ENCODE measurements at regions not wholly inside any gene's neighbourhood (a gene's known extent, or its start where the extent isn't known, plus 50 kb on each side); places are given as distances from the start of the nearest gene placed in this dataset.
"Not testable (repeated sequence)": the region's sequence is repeated elsewhere in the genome, so short reads cannot be mapped to it uniquely, and the experiment has no call there.

DNA sequence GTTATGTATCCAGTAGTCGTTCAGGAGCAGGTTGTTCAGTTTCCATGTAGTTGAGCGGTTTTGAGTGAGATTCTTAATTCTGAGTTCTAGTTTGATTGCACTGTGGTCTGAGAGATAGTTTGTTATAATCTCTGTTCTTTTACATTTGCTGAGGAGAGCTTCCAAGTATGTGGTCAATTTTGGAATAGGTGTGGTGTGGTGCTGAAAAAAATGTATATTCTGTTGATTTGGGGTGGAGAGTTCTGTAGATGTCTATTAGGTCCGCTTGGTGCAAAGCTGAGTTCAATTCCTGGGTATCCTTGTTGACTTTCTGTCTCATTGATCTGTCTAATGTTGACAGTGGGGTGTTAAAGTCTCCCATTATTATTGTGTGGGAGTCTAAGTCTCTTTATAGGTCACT, 68.6 kb upstream of the IZUMO1R start:
- H3K4me1 ChIP-seq; H3K4me3 ChIP-seq; ATAC-seq; H3K27me3 ChIP-seq (ENCODE audit: low read depth); H3K27ac ChIP-seq; DNase-seq; intact Hi-C loops (cut with DNase I); H3K36me3 ChIP-seq: not testable (repeated sequence)
- H3K9me3 ChIP-seq = peaks cover 21% of the 10 kb centered on the region

DNA sequence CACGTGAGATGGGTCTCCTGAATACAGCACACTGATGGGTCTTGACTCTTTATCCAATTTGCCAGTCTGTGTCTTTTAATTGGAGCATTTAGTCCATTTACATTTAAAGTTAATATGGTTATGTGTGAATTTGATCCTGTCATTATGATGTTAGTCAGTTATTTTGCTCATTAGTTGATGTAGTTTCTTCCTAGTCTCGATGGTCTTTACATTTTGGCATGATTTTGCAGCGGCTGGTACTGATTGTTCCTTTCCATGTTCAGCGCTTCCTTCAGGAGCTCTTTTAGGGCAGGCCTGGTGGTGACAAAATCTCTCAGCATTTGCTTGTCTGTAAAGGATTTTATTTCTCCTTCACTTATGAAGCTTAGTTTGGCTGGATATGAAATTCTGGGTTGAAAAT, 68.0 kb upstream of the IZUMO1R start:
- H3K27me3 ChIP-seq (ENCODE audit: low read depth); H3K36me3 ChIP-seq; H3K4me3 ChIP-seq; ATAC-seq; DNase-seq; H3K4me1 ChIP-seq; intact Hi-C loops (cut with DNase I); H3K27ac ChIP-seq: not testable (repeated sequence)
- peaks cover 21% of the 10 kb centered on the region for H3K9me3 ChIP-seq

DNA sequence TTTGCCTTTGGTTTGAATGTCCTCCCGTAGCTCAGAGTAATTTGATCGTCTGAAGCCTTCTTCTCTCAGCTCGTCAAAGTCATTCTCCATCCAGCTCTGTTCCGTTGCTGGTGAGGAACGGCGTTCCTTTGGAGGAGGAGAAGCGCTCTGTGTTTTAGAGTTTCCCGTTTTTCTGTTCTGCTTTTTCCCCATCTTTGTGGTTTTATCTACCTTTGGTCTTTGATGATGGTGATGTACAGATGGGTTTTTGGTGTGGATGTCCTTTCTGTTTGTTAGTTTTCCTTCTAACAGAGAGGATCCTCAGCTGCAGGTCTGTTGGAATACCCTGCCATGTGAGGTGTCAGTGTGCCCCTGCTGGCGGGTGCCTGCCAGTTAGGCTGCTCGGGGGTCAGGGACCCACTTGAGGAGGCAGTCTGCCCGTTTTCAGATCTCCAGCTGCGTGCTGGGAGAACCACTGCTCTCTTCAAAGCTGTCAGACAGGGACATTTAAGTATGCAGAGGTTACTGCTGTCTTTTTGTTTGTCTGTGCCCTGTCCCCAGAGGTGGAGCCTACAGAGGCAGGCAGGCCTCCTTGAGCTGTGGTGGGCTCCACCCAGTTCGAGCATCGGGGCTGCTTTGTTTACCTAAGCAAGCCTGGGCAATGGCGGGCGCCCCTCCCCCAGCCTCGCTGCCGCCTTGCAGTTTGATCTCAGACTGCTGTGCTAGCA, 66.8 kb upstream of the IZUMO1R start:
- intact Hi-C loops (cut with DNase I); H3K27me3 ChIP-seq (ENCODE audit: low read depth); ATAC-seq; H3K4me3 ChIP-seq; H3K4me1 ChIP-seq; H3K27ac ChIP-seq; H3K36me3 ChIP-seq: not testable (repeated sequence)
- peak; percentile 48 for DNase-seq
- H3K9me3 ChIP-seq = peaks cover 21% of the 10 kb centered on the region

DNA sequence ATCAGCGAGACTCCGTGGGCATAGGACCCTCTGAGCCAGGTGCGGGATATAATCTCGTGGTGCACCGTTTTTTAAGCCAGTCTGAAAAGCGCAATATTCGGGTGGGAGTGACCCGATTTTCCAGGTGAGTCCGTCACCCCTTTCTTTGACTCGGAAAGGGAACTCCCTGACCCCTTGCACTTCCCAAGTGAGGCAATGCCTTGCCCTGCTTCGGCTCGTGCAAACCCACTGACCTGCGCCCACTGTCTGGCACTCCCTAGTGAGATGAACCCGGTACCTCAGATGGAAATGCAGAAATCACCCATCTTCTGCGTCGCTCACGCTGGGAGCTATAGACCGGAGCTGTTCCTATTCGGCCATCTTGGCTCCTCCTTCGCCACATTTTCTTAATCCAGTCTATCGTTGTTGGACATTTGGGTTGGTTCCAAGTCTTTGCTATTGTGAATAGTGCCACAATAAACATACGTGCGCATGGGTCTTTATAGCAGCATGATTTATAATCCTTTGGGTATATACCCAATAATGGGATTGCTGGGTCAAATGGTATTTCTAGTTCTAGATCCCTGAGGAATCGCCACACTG, 66.1 kb upstream of the IZUMO1R start:
- DNase-seq (peak; percentile 56), ATAC-seq (peak; percentile 54 to 62)
- H3K4me3 ChIP-seq; H3K27ac ChIP-seq; intact Hi-C loops (cut with DNase I); H3K27me3 ChIP-seq (ENCODE audit: low read depth); H3K4me1 ChIP-seq; H3K36me3 ChIP-seq: not testable (repeated sequence)
- H3K9me3 ChIP-seq = peaks cover 21% of the 10 kb centered on the region

DNA sequence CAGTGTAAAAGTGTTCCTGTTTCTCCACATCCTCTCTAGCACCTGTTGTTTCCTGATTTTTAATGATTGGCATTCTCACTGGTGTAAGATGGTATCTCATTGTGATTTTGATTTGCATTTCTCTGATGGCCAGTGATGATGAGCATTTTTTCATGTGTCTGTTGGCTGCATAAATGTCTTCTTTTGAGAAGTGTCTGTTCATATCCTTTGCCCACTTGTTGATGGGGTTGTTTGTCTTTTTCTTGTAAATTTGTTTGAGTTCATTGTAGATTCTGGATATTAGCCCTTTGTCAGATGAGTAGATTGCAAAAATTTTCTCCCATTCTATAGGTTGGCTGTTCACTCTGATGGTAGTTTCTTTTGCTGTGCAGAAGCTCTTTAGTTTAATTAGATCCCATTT, 65.6 kb upstream of the IZUMO1R start:
- H3K4me3 ChIP-seq; ATAC-seq; H3K4me1 ChIP-seq; H3K36me3 ChIP-seq; DNase-seq; H3K27me3 ChIP-seq (ENCODE audit: low read depth); intact Hi-C loops (cut with DNase I); H3K27ac ChIP-seq: not testable (repeated sequence)
- peaks cover 21% of the 10 kb centered on the region for H3K9me3 ChIP-seq

DNA sequence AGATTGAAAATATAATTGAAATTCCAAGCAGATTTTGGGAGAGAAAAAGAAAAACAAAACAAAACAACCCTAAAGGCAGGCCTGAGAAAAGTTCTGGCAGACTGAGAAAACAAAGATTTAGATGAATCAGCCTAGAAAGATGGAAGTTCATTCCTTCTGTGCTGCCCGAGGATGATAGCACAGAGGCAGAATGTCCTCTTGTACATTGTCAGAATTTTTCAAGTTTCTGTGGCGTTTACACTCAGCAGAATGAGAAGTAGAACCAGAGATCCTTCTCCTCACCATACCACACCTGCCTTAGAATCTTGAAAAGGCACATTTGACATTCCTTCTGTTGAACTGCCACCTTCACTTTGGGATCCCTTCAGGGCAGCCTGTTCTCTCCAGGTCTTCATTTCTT, 62.5 kb upstream of the IZUMO1R start:
- no peak for DNase-seq
- H3K9me3 ChIP-seq = peaks cover 18% of the 10 kb centered on the region
- H3K36me3 ChIP-seq = no peaks in the 10 kb centered on the region
- no peaks in the 10 kb centered on the region for H3K4me1 ChIP-seq
- ATAC-seq = no peak
- TF ChIP-seq, protein P1, sequence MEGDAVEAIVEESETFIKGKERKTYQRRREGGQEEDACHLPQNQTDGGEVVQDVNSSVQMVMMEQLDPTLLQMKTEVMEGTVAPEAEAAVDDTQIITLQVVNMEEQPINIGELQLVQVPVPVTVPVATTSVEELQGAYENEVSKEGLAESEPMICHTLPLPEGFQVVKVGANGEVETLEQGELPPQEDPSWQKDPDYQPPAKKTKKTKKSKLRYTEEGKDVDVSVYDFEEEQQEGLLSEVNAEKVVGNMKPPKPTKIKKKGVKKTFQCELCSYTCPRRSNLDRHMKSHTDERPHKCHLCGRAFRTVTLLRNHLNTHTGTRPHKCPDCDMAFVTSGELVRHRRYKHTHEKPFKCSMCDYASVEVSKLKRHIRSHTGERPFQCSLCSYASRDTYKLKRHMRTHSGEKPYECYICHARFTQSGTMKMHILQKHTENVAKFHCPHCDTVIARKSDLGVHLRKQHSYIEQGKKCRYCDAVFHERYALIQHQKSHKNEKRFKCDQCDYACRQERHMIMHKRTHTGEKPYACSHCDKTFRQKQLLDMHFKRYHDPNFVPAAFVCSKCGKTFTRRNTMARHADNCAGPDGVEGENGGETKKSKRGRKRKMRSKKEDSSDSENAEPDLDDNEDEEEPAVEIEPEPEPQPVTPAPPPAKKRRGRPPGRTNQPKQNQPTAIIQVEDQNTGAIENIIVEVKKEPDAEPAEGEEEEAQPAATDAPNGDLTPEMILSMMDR (IDR thresholded peaks at IDR 0.05) = no peak
- no peak overlapping the region for H3K27ac ChIP-seq
- H3K4me3 ChIP-seq = no peak overlapping the region
- intact Hi-C loops (cut with DNase I) = no loop called here
- H3K27me3 ChIP-seq (ENCODE audit: low read depth) = no peaks in the 10 kb centered on the region

DNA sequence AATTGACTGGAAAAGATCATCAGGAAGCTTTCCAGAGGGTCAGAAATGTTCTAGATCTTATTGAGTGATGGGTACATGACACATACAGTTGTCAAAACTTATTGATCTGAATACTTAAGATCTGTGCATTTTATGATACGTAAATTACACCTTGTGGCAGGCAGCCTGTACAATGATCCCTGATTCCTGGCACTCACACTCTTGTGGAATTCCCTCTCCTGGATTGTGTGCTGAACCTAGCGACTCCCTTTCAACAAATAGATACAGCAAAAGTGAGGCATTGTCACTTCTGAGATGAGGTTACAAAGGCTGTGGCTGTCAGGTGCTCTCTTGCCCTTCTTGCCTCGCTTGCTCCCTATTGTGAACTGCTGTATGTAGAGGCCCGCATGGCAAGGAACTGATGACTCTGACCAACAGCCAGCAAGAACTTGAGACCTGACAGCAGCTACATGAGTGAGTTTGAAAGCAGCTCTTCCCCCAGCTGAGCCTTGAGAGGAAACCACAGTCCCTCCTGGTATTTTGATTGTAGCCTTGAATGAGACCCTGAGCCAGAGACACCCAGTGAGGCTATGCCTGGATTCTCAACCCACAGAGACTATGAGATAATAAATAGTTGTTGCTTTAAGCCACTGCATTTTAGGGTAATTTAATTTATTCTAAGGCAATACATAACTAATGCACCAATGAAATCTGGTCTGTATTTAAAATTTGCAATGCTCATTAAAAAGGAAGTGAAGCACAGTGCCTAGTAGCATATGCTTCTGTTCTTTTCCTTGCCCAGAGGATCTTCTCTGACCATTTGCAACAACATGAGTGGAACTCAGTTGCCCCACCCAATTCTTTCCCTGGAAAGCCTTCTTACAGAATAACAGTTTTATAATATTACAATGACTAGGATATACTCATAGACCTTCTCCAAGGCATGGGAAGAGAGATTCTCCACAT, 60.5 kb upstream of the IZUMO1R start:
- ATAC-seq (no peak), DNase-seq (no peak)
- TF ChIP-seq, protein P1 (IDR thresholded peaks at IDR 0.05) = no peak
- Histone ChIP-seq H3K4me1 (no peaks in the 10 kb centered on the region), H3K27me3 (ENCODE audit: low read depth) (no peaks in the 10 kb centered on the region), H3K4me3 (no peak overlapping the region), H3K27ac (no peak overlapping the region), H3K9me3 (peaks cover 2% of the 10 kb centered on the region), H3K36me3 (no peaks in the 10 kb centered on the region)
- intact Hi-C loops (cut with DNase I) = no loop called here

DNA sequence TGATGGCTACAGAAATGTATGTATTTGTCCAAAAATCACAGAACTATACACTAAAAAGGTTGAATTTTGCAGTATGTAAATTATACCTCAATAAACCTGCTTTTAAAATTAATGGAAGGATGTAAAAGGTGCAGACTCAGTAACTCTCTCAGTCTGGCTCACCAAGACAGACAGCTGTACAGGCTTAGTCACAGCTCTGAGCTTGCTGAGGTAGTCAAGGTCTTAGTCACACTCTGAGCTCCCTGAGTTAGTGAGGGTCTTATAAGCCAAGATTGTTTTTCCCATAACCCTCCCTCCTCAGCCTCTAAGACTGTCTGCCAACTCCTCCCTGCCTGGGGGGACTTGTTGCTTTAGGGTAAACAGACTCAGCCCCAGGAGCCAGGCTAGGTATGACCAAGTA, 59.3 kb upstream of the IZUMO1R start:
- H3K4me1 ChIP-seq = no peaks in the 10 kb centered on the region
- no peaks in the 10 kb centered on the region for H3K9me3 ChIP-seq
- ATAC-seq (no peak), DNase-seq (no peak)
- intact Hi-C loops (cut with DNase I) = no loop called here
- TF ChIP-seq, protein P1 (IDR thresholded peaks at IDR 0.05) = no peak
- no peaks in the 10 kb centered on the region for H3K27me3 ChIP-seq (ENCODE audit: low read depth)
- H3K36me3 ChIP-seq = no peaks in the 10 kb centered on the region
- no peak overlapping the region for H3K27ac ChIP-seq
- no peak overlapping the region for H3K4me3 ChIP-seq

DNA sequence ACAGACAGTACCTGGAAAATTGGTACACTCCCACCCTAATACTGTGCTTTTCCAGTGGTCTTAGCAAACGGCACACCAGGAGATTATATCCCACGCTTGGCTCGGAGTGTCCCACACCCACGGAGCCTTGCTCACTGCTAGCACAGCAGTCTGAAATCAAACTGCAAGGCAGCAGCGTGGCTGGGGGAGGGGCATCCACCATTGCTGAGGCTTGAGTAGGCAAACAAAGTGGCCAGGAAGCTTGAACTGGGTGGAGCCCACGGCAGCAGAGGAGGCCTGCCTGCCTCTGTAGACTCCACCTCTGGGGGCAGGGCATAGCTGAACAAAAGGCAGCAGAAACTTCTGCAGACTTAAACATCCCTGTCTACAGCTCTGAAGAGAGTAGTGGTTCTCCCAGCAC, 56.1 kb upstream of the IZUMO1R start:
- DNase-seq; H3K4me1 ChIP-seq; ATAC-seq; H3K27me3 ChIP-seq (ENCODE audit: low read depth); H3K27ac ChIP-seq; H3K9me3 ChIP-seq; H3K4me3 ChIP-seq; H3K36me3 ChIP-seq; intact Hi-C loops (cut with DNase I): not testable (repeated sequence)
